ENCODE measurements at regions not wholly inside any gene's neighbourhood (a gene's known extent, or its start where the extent isn't known, plus 50 kb on each side); places are given as distances from the start of the nearest gene placed in this dataset.

- Histone ChIP-seq H3K36me3 (ENCODE audit: control insufficient read depth, insufficient read depth, low read length) (no peaks in the 10 kb centered on the region), H3K4me1 (ENCODE audit: control insufficient read depth, insufficient read depth, low read length) (no peaks in the 10 kb centered on the region), H3K9ac (ENCODE audit: low read depth, low read length) (no peak overlapping the region), H3K9me3 (ENCODE audit: control insufficient read depth, insufficient read depth, low read length) (peaks cover 3% of the 10 kb centered on the region; the same call in 1 of the 2 replicates), H3K27ac (ENCODE audit: low read depth, low read length) (no peak overlapping the region), H3K27me3 (ENCODE audit: control insufficient read depth, insufficient read depth, low read length) (no peaks in the 10 kb centered on the region), H3K4me3 (ENCODE audit: low read depth, low read length) (no peak overlapping the region)
These were observed 111.0 kb downstream of the DMAC1 start for GRCh38 chr9:7688626-7689025.

DNA sequence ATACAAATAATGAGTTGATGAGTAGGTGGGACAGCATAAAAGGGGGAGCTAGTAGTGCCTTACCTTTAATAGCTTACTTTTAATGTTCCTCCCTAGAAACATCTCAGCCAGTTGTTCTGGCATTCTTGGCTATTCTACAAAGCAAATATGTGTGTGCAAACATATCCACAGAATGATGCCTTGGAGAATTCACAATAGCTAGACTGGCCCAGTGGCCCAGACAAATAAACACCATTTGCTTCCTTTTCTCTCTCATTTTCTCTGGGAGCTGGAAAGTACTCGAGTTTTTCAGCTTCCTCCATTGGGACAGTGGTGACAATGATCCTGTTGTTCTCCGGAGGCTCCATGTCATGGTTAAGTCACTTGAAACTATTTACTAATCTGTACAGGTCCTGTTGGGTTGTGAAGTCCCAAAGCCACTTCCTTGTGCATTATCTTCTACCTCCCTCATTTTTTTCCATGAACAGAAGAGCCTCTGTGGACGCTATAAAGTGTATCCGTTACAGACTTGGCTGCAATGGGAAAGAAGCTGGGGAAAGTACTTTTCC is 122.9 kb downstream of the DMAC1 start:
- no peaks in the 10 kb centered on the region for H3K4me1 ChIP-seq (ENCODE audit: control insufficient read depth, insufficient read depth, low read length)
- no peaks in the 10 kb centered on the region for H3K36me3 ChIP-seq (ENCODE audit: control insufficient read depth, insufficient read depth, low read length)
- H3K4me3 ChIP-seq (ENCODE audit: low read depth, low read length): no peak overlapping the region
- H3K27me3 ChIP-seq (ENCODE audit: control insufficient read depth, insufficient read depth, low read length): no peaks in the 10 kb centered on the region
- no peak overlapping the region for H3K27ac ChIP-seq (ENCODE audit: low read depth, low read length)
- no peak overlapping the region for H3K9ac ChIP-seq (ENCODE audit: low read depth, low read length)
- no peaks in the 10 kb centered on the region for H3K9me3 ChIP-seq (ENCODE audit: control insufficient read depth, insufficient read depth, low read length)

GRCh38 chr9:7671847-7672246 is 127.7 kb downstream of the DMAC1 start:
- no peaks in the 10 kb centered on the region for H3K36me3 ChIP-seq (ENCODE audit: control insufficient read depth, insufficient read depth, low read length)
- no peak overlapping the region for H3K9ac ChIP-seq (ENCODE audit: low read depth, low read length)
- H3K4me1 ChIP-seq (ENCODE audit: control insufficient read depth, insufficient read depth, low read length): no peaks in the 10 kb centered on the region
- H3K27me3 ChIP-seq (ENCODE audit: control insufficient read depth, insufficient read depth, low read length): no peaks in the 10 kb centered on the region
- no peak overlapping the region for H3K27ac ChIP-seq (ENCODE audit: low read depth, low read length)
- H3K4me3 ChIP-seq (ENCODE audit: low read depth, low read length): no peak overlapping the region
- no peaks in the 10 kb centered on the region for H3K9me3 ChIP-seq (ENCODE audit: control insufficient read depth, insufficient read depth, low read length)

DNA sequence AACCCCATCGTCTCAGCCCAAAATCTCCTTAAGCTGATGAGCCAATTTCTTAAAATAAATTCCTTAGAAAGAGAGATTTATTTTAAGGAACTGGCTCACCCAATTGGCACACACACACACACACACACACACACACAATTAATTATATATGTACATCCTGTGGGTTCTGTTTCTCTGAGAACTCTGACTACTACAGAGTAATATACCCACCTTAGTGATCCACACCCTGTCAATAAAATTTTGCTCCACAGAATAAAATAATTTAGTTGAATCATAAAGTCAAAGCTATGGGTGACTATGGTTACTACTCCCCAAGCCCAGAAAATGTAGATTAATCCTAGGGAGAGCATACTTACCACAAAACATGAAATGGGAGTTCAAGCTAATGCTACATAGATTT is 131.0 kb downstream of the DMAC1 start:
- no peaks in the 10 kb centered on the region for H3K36me3 ChIP-seq (ENCODE audit: control insufficient read depth, insufficient read depth, low read length)
- no peaks in the 10 kb centered on the region for H3K9me3 ChIP-seq (ENCODE audit: control insufficient read depth, insufficient read depth, low read length)
- no peaks in the 10 kb centered on the region for H3K27me3 ChIP-seq (ENCODE audit: control insufficient read depth, insufficient read depth, low read length)
- no peak overlapping the region for H3K9ac ChIP-seq (ENCODE audit: low read depth, low read length)
- H3K4me1 ChIP-seq (ENCODE audit: control insufficient read depth, insufficient read depth, low read length): 0 out of 2 replicates have a peak, but pooled peaks cover 9% of the 10 kb centered on the region
- H3K4me3 ChIP-seq (ENCODE audit: low read depth, low read length): no peak overlapping the region
- no peak overlapping the region for H3K27ac ChIP-seq (ENCODE audit: low read depth, low read length)

GRCh38 chr9:7665874-7666273 is 133.7 kb downstream of the DMAC1 start:
- H3K4me1 ChIP-seq (ENCODE audit: control insufficient read depth, insufficient read depth, low read length): 0 out of 2 replicates have a peak, but pooled peaks cover 9% of the 10 kb centered on the region
- H3K36me3 ChIP-seq (ENCODE audit: control insufficient read depth, insufficient read depth, low read length): no peaks in the 10 kb centered on the region
- H3K27ac ChIP-seq (ENCODE audit: low read depth, low read length): peak overlapping the region; percentile 29
- H3K9ac ChIP-seq (ENCODE audit: low read depth, low read length): no peak overlapping the region
- H3K9me3 ChIP-seq (ENCODE audit: control insufficient read depth, insufficient read depth, low read length): no peaks in the 10 kb centered on the region
- no peak overlapping the region for H3K4me3 ChIP-seq (ENCODE audit: low read depth, low read length)
- H3K27me3 ChIP-seq (ENCODE audit: control insufficient read depth, insufficient read depth, low read length): no peaks in the 10 kb centered on the region

DNA sequence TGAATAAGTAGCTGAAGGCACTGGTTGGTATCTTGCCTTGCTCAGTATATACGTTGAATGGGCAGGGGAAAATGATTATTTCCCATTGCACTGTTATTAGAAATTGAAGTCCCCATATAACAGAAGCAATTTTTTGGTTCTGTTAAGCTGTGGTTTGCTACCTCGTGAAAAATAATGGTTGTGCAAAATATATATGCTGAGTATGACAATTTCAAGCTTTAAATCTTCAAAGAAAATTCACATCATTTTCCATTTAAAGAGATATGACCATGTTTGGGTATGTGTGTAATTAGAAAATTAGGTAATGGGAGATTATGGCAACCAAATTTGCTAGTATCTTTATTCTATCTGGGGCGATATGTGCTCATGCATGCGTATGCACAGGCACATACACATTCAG is 139.8 kb downstream of the DMAC1 start:
- Histone ChIP-seq H3K9ac (ENCODE audit: low read depth, low read length) (no peak overlapping the region), H3K27ac (ENCODE audit: low read depth, low read length) (no peak overlapping the region), H3K4me3 (ENCODE audit: low read depth, low read length) (no peak overlapping the region), H3K4me1 (ENCODE audit: control insufficient read depth, insufficient read depth, low read length) (no peaks in the 10 kb centered on the region), H3K9me3 (ENCODE audit: control insufficient read depth, insufficient read depth, low read length) (no peaks in the 10 kb centered on the region), H3K36me3 (ENCODE audit: control insufficient read depth, insufficient read depth, low read length) (no peaks in the 10 kb centered on the region), H3K27me3 (ENCODE audit: control insufficient read depth, insufficient read depth, low read length) (no peaks in the 10 kb centered on the region)

- no peak overlapping the region for H3K27ac ChIP-seq (ENCODE audit: low read depth, low read length)
- H3K36me3 ChIP-seq (ENCODE audit: control insufficient read depth, insufficient read depth, low read length): no peaks in the 10 kb centered on the region
- H3K4me3 ChIP-seq (ENCODE audit: low read depth, low read length): no peak overlapping the region
- H3K9me3 ChIP-seq (ENCODE audit: control insufficient read depth, insufficient read depth, low read length): no peaks in the 10 kb centered on the region
- no peak overlapping the region for H3K9ac ChIP-seq (ENCODE audit: low read depth, low read length)
- H3K4me1 ChIP-seq (ENCODE audit: control insufficient read depth, insufficient read depth, low read length): no peaks in the 10 kb centered on the region
- no peaks in the 10 kb centered on the region for H3K27me3 ChIP-seq (ENCODE audit: control insufficient read depth, insufficient read depth, low read length)
These were observed 142.9 kb downstream of the DMAC1 start for GRCh38 chr9:7656636-7657035.

DNA sequence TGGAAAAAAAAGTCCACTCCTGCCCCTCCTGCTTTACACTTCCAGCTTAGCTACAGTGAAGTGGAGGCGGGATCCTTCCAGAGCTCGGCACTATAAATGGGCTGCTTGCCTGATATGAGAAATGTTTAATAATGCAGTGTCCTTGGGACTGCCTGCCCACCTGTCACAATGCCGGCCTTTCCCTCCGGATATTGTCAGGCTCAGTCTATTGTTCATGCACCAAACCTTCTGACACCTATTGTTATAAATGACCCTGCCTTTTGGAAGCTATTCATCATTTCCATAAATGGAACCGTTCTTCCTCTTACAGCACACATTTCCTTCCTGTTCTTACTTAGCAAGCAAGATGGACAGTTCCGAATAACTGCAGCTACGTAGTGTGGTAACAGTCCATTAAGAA is 146.3 kb downstream of the DMAC1 start:
- Histone ChIP-seq H3K9me3 (ENCODE audit: control insufficient read depth, insufficient read depth, low read length) (no peaks in the 10 kb centered on the region), H3K27me3 (ENCODE audit: control insufficient read depth, insufficient read depth, low read length) (no peaks in the 10 kb centered on the region), H3K36me3 (ENCODE audit: control insufficient read depth, insufficient read depth, low read length) (no peaks in the 10 kb centered on the region), H3K9ac (ENCODE audit: low read depth, low read length) (no peak overlapping the region), H3K4me1 (ENCODE audit: control insufficient read depth, insufficient read depth, low read length) (no peaks in the 10 kb centered on the region), H3K4me3 (ENCODE audit: low read depth, low read length) (no peak overlapping the region), H3K27ac (ENCODE audit: low read depth, low read length) (no peak overlapping the region)

GRCh38 chr9:7640231-7640630 is 159.3 kb downstream of the DMAC1 start:
- Histone ChIP-seq H3K27me3 (ENCODE audit: control insufficient read depth, insufficient read depth, low read length) (no peaks in the 10 kb centered on the region), H3K27ac (ENCODE audit: low read depth, low read length) (no peak overlapping the region), H3K9me3 (ENCODE audit: control insufficient read depth, insufficient read depth, low read length) (no peaks in the 10 kb centered on the region), H3K4me3 (ENCODE audit: low read depth, low read length) (no peak overlapping the region), H3K36me3 (ENCODE audit: control insufficient read depth, insufficient read depth, low read length) (no peaks in the 10 kb centered on the region), H3K9ac (ENCODE audit: low read depth, low read length) (no peak overlapping the region), H3K4me1 (ENCODE audit: control insufficient read depth, insufficient read depth, low read length) (no peaks in the 10 kb centered on the region)

- no peak overlapping the region for H3K27ac ChIP-seq (ENCODE audit: low read depth, low read length)
- H3K4me3 ChIP-seq (ENCODE audit: low read depth, low read length): no peak overlapping the region
- H3K9ac ChIP-seq (ENCODE audit: low read depth, low read length): no peak overlapping the region
- no peaks in the 10 kb centered on the region for H3K36me3 ChIP-seq (ENCODE audit: control insufficient read depth, insufficient read depth, low read length)
- H3K27me3 ChIP-seq (ENCODE audit: control insufficient read depth, insufficient read depth, low read length): no peaks in the 10 kb centered on the region
- H3K4me1 ChIP-seq (ENCODE audit: control insufficient read depth, insufficient read depth, low read length): no peaks in the 10 kb centered on the region
- H3K9me3 ChIP-seq (ENCODE audit: control insufficient read depth, insufficient read depth, low read length): no peaks in the 10 kb centered on the region
These were observed 160.1 kb downstream of the DMAC1 start for GRCh38 chr9:7639471-7639870.

DNA sequence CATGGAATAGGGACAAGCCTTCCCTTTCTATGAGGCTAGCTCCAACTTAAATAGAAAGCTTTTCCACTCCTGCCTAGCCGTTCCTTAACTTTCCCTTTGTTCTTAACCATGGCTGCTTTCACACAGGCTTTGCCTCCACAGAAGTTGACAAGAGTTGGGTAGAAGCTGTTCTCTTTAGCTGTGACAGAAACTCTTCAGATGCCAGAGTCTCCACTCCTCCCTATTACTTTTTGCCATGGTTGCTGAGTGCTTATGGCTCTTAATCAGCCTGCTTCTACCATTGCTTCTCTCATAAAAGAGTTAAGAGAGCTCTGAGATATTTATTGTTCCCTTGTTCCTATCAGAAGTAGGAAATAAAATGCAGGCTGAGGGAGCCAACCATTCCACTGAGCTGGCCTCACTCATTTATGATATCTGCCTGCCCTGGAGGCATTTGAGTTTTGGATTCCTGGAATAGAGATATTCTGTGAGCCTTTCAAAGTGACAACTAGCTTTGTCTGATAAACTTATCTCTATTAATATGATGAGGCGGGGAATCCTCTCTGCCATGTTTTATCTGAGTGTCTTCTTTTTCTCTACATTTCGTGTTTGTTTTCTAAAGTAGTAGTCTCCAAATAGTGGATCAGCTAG is 162.6 kb downstream of the DMAC1 start:
- Histone ChIP-seq H3K27me3 (ENCODE audit: control insufficient read depth, insufficient read depth, low read length) (no peaks in the 10 kb centered on the region), H3K36me3 (ENCODE audit: control insufficient read depth, insufficient read depth, low read length) (no peaks in the 10 kb centered on the region), H3K4me1 (ENCODE audit: control insufficient read depth, insufficient read depth, low read length) (no peaks in the 10 kb centered on the region), H3K27ac (ENCODE audit: low read depth, low read length) (no peak overlapping the region), H3K9me3 (ENCODE audit: control insufficient read depth, insufficient read depth, low read length) (no peaks in the 10 kb centered on the region), H3K9ac (ENCODE audit: low read depth, low read length) (no peak overlapping the region), H3K4me3 (ENCODE audit: low read depth, low read length) (no peak overlapping the region)

Data from HUES48 (cell line).